H1 (cell line): ENCODE measurements at regions not wholly inside any gene's neighbourhood (a gene's known extent, or its start where the extent isn't known, plus 50 kb on each side); places are given as distances from the start of the nearest gene placed in this dataset.

Experiments
- CTCF ChIA-PET: fragments of 300-600 bp; sonication (Branson Sonifier 250); formaldehyde crosslinking; loops from one replicate; lab custom pipeline; 2021; ENCODE audit not compliant: partially characterized antibody; lab: Charles Lee
- POLR2A ChIA-PET: fragments of 300-600 bp; sonication (Branson Sonifier 250); formaldehyde crosslinking; loops from one replicate; lab custom pipeline; 2021; ENCODE audit warnings: inconsistent platforms; ENCODE audit not compliant: partially characterized antibody; lab: Charles Lee
- DNase-seq, 2 experiments: peaks; one replicate each; pipeline versions ENCODE4 v3.0.0 to v3.0.0-alpha.2; 2010 to 2022; ENCODE audit warnings: low spot score in 2 of 2, low read depth in 1 of 2, mixed read lengths in 1 of 2
- FAIRE-seq: peaks from 2 replicates; lab custom pipeline; 2011; peaks lifted over from hg19 to GRCh38; lab: Jason Lieb, UNC
- H2AFZ ChIP-seq: 2 replicates; pipeline ENCODE4 v1.8.1; 2012; ENCODE audit warnings: low read length, inconsistent platforms
- H2AK5ac ChIP-seq: 2 replicates; pipeline ENCODE4 v1.6.1; 2013; ENCODE audit warnings: low read depth, low read length
- H2BK120ac ChIP-seq: replicated peaks from 2 replicates; pipeline ENCODE3; 2013; ENCODE audit warnings: low read depth, low read length, inconsistent platforms
- H2BK12ac ChIP-seq: 2 replicates; pipeline ENCODE4 v1.6.1; 2013; ENCODE audit warnings: low read depth, low read length
- H2BK15ac ChIP-seq: 2 replicates; pipeline ENCODE4 v1.6.1; 2013; ENCODE audit warnings: low read length
- H2BK20ac ChIP-seq: 2 replicates; pipeline ENCODE4 v1.6.1; 2013; ENCODE audit warnings: low read length
- H2BK5ac ChIP-seq: 2 replicates; pipeline ENCODE4 v1.6.1; 2013; ENCODE audit warnings: low read depth, low read length
- H3K14ac ChIP-seq: 2 replicates; pipeline ENCODE4 v1.6.1; 2013; ENCODE audit warnings: inconsistent platforms; ENCODE audit not compliant: insufficient read length
- H3K18ac ChIP-seq: 2 replicates; pipeline ENCODE4 v1.6.1; 2013; ENCODE audit warnings: low read length; ENCODE audit errors: extremely low read depth
- H3K23ac ChIP-seq: 2 replicates; pipeline ENCODE4 v1.6.1; 2013; ENCODE audit warnings: inconsistent platforms; ENCODE audit not compliant: insufficient read length
- H3K23me2 ChIP-seq: 2 replicates; pipeline ENCODE4 v1.6.1; 2013; ENCODE audit warnings: low read depth, low read length
- H3K27ac ChIP-seq: 2 replicates; pipeline ENCODE4 v1.6.1; 2011; ENCODE audit warnings: low read depth, low read length, inconsistent platforms
- H3K27me3 ChIP-seq, 4 experiments: replicated peaks in 1 of 4; 1 replicate in 1 of 4; 2 replicates in 3 of 4; pipeline versions ENCODE4 v1.6.1 to v1.8.1; 2011 to 2013; ENCODE audit warnings: low read length in 3 of 4, mild to moderate bottlenecking in 3 of 4, inconsistent platforms in 2 of 4, mixed read lengths in 2 of 4, moderate library complexity in 1 of 4; ENCODE audit not compliant: control insufficient read depth in 3 of 4, insufficient read depth in 3 of 4; ENCODE audit errors: extremely low read depth in 1 of 4
- H3K36me3 ChIP-seq, 4 experiments: 2 replicates each; pipeline versions ENCODE4 v1.6.1 to v1.8.1; 2011 to 2013; ENCODE audit warnings: mild to moderate bottlenecking in 4 of 4, low read length in 3 of 4, moderate library complexity in 2 of 4, control low read depth in 1 of 4, inconsistent platforms in 1 of 4; ENCODE audit not compliant: insufficient read depth in 4 of 4, control insufficient read depth in 2 of 4
- H3K4ac ChIP-seq: replicated peaks from 2 replicates; pipeline ENCODE3; 2013; ENCODE audit warnings: low read length, low read depth, mixed read lengths, inconsistent platforms; ENCODE audit not compliant: insufficient read length
- H3K4me1 ChIP-seq, 4 experiments: replicated peaks in 1 of 4; 1 replicate in 1 of 4; 2 replicates in 3 of 4; pipeline versions ENCODE4 v1.6.1 to v1.8.1; 2011 to 2013; ENCODE audit warnings: low read length in 3 of 4, inconsistent platforms in 2 of 4, mixed read lengths in 1 of 4; ENCODE audit not compliant: insufficient read depth in 4 of 4, control insufficient read depth in 3 of 4
- H3K4me2 ChIP-seq, 2 experiments: 2 replicates each; pipeline versions ENCODE4 v1.6.1 to v1.8.1; 2011 to 2013; ENCODE audit warnings: low read depth in 2 of 2, low read length in 2 of 2, control low read depth in 1 of 2, inconsistent platforms in 1 of 2, mild to moderate bottlenecking in 1 of 2; ENCODE audit not compliant: insufficient read depth in 1 of 2
- H3K4me3 ChIP-seq, 4 experiments: fragments of 200-600, 300-600 bp in 1 of 4; sonication (generic), shearing (Covaris generic), sonication (Bioruptor Twin) in 1 of 4; 2 replicates each; pipeline versions ENCODE4 v1.5.1 to v1.8.1; 2011 to 2016; ENCODE audit warnings: low read length in 4 of 4, low read depth in 3 of 4, control low read depth in 2 of 4, inconsistent platforms in 2 of 4, mild to moderate bottlenecking in 2 of 4, mixed read lengths in 1 of 4, moderate library complexity in 1 of 4; ENCODE audit not compliant: insufficient read depth in 2 of 4; ENCODE audit errors: extremely low read depth in 1 of 4
- H3K56ac ChIP-seq: replicated peaks from 2 replicates; pipeline ENCODE3; 2013; ENCODE audit warnings: low read depth, mild to moderate bottlenecking, mixed read lengths, low read length, inconsistent platforms; ENCODE audit not compliant: insufficient read length
- H3K79me1 ChIP-seq: 2 replicates; pipeline ENCODE4 v1.6.1; 2013; ENCODE audit warnings: low read depth, low read length, control low read depth
- H3K79me2 ChIP-seq, 2 experiments: 2 replicates each; pipeline versions ENCODE4 v1.6.1 to v1.8.1; 2012 to 2013; ENCODE audit warnings: low read length in 2 of 2, mild to moderate bottlenecking in 2 of 2, inconsistent platforms in 1 of 2; ENCODE audit not compliant: insufficient read depth in 2 of 2, control insufficient read depth in 1 of 2
- H3K9ac ChIP-seq, 4 experiments: replicated peaks in 1 of 4; 1 replicate in 1 of 4; 2 replicates in 3 of 4; pipeline versions ENCODE4 v1.6.1 to v1.8.1; 2011 to 2013; ENCODE audit warnings: low read depth in 3 of 4, low read length in 3 of 4, control low read depth in 2 of 4, mild to moderate bottlenecking in 2 of 4, moderate library complexity in 2 of 4, inconsistent platforms in 1 of 4; ENCODE audit errors: extremely low read depth in 1 of 4
- H3K9me3 ChIP-seq, 2 experiments: 2 replicates each; pipeline versions ENCODE4 v1.6.1 to v1.8.1; 2012 to 2013; ENCODE audit warnings: mild to moderate bottlenecking in 2 of 2, moderate library complexity in 2 of 2, control low read depth in 1 of 2, inconsistent platforms in 1 of 2, low read depth in 1 of 2, low read length in 1 of 2, mixed read lengths in 1 of 2; ENCODE audit not compliant: insufficient read depth in 2 of 2
- H4K20me1 ChIP-seq, 2 experiments: replicated peaks in 1 of 2; 2 replicates each; pipeline versions ENCODE3 to v1.8.1; 2011 to 2013; ENCODE audit warnings: inconsistent platforms in 2 of 2, low read length in 2 of 2, mild to moderate bottlenecking in 1 of 2; ENCODE audit not compliant: insufficient read depth in 2 of 2, control insufficient read depth in 1 of 2
- H4K5ac ChIP-seq: 2 replicates; pipeline ENCODE4 v1.6.1; 2013; ENCODE audit warnings: low read length, low read depth, mixed read lengths, inconsistent platforms; ENCODE audit not compliant: insufficient read length
- H4K8ac ChIP-seq: 2 replicates; pipeline ENCODE4 v1.8.0; 2013; ENCODE audit warnings: mild to moderate bottlenecking, moderate library complexity, low read length, inconsistent platforms; ENCODE audit not compliant: insufficient read depth; ENCODE audit errors: extremely low read depth
- H4K91ac ChIP-seq: replicated peaks from 2 replicates; pipeline ENCODE3; 2013; ENCODE audit warnings: low read length, mixed read lengths, inconsistent platforms; ENCODE audit not compliant: insufficient read length
- ATF3 ChIP-seq: IDR thresholded peaks from 2 replicates; pipeline ENCODE4 v1.6.1; 2011; ENCODE audit warnings: low read depth, mild to moderate bottlenecking, low read length; ENCODE audit not compliant: insufficient read depth
- E2F6 ChIP-seq: IDR thresholded peaks from 2 replicates; pipeline ENCODE4 v1.6.1; 2012; ENCODE audit warnings: inconsistent platforms
- EP300 ChIP-seq, 2 experiments: IDR thresholded peaks; 1 replicate in 1 of 2; 2 replicates in 1 of 2; pipeline ENCODE4 v1.6.1; 2011 to 2012; ENCODE audit warnings: low read depth in 2 of 2, low read length in 2 of 2, mild to moderate bottlenecking in 2 of 2, borderline replicate concordance in 1 of 2, inconsistent platforms in 1 of 2, moderate library complexity in 1 of 2
- KDM5A ChIP-seq: fragments of 200-600 bp; IDR thresholded peaks from 2 replicates; pipeline ENCODE4 v1.7.1; 2012; ENCODE audit warnings: mild to moderate bottlenecking, low read length, inconsistent platforms, mixed read lengths
- MAFK ChIP-seq: IDR thresholded peaks from 2 replicates; pipeline ENCODE4 v1.6.1; 2012; ENCODE audit warnings: low read depth, mild to moderate bottlenecking, improper control_type of control experiment, low read length
- SRF ChIP-seq: IDR thresholded peaks from 2 replicates; pipeline ENCODE4 v1.6.1; 2011; ENCODE audit warnings: mild to moderate bottlenecking, low read depth, low read length, moderate library complexity
- WGBS, 2 experiments: shearing (Covaris generic) in 1 of 2; methylation state at CpG; one replicate each; pipeline versions ENCODE4 v1.1.6 to v1.1.7; 2013 to 2015; ENCODE audit warnings: low lambda C conversion rate in 2 of 2, mixed read lengths in 2 of 2, inconsistent platforms in 1 of 2, low coverage in 1 of 2, missing lambda C conversion rate in 1 of 2; ENCODE audit not compliant: insufficient replicate concordance in 2 of 2, insufficient coverage in 1 of 2, insufficient read length in 1 of 2; ENCODE audit errors: extremely low coverage in 1 of 2, missing lambda C conversion rate in 1 of 2; 5-methylcytosine and 5-hydroxymethylcytosine counted together

GRCh38 chr12:108016022-108016564, 113.0 kb upstream of the WSCD2 start:
- H3K4ac ChIP-seq: no peak overlapping the region
- H3K9me3 ChIP-seq: no peaks in the 10 kb centered on the region
- H3K4me2 ChIP-seq: no peak overlapping the region
- no peaks in the 10 kb centered on the region for H3K36me3 ChIP-seq
- no peak overlapping the region for H3K23ac ChIP-seq
- no peak overlapping the region for H3K18ac ChIP-seq
- DNase-seq: no peak
- no peak overlapping the region for H3K56ac ChIP-seq
- no peak overlapping the region for H2BK20ac ChIP-seq
- H3K27ac ChIP-seq: no peak overlapping the region
- H3K23me2 ChIP-seq: no peaks in the 10 kb centered on the region
- no peak overlapping the region for H2BK5ac ChIP-seq
- H3K4me3 ChIP-seq: no peak overlapping the region
- H2BK12ac ChIP-seq: no peak overlapping the region
- no peak overlapping the region for H3K9ac ChIP-seq
- H3K4me1 ChIP-seq: no peaks in the 10 kb centered on the region
- ChIA-PET POLR2A (no interaction called here), CTCF (interaction anchor here (1.5 kb wide), 1 partner anchor 26 kb away, joined by 5 read pairs; no protein-coding TSS in a partner anchor)
- H2BK120ac ChIP-seq: no peak overlapping the region
- H3K79me1 ChIP-seq: no peaks in the 10 kb centered on the region
- H3K14ac ChIP-seq: no peak overlapping the region
- H4K20me1 ChIP-seq: no peaks in the 10 kb centered on the region
- no peak overlapping the region for H2AFZ ChIP-seq
- no peak overlapping the region for H2BK15ac ChIP-seq
- no peak overlapping the region for H2AK5ac ChIP-seq
- TF ChIP-seq ATF3: no peak
- TF ChIP-seq MAFK: no peak
- TF ChIP-seq SRF: no peak
- no peak for TF ChIP-seq E2F6
- no peak for TF ChIP-seq KDM5A
- no peak for TF ChIP-seq EP300 (IDR thresholded peaks at IDR 0.05; ENCODE audit: borderline replicate concordance in 1 of 2, low read depth in 2 of 2, low read length in 2 of 2)
- no peak for FAIRE-seq
- no peak overlapping the region for H4K8ac ChIP-seq
- H4K5ac ChIP-seq: no peak overlapping the region
- H3K27me3 ChIP-seq: no peaks in the 10 kb centered on the region
- no peaks in the 10 kb centered on the region for H3K79me2 ChIP-seq
- H4K91ac ChIP-seq: no peak overlapping the region
- WGBS, 2 experiments: 90% methylated on average over 4 of the region's 4 CpGs; no CpG with 5 or more reads in 1 of the 2 experiments
